Activated CD4-positive, CD25-positive, alpha-beta regulatory T cell treated with anti-CD3 and anti-CD28 coated beads, Interleukin-2, amount 50 U/mL, for 72 hours (primary cell): ENCODE measurements at regions not wholly inside any gene's neighbourhood (a gene's known extent, or its start where the extent isn't known, plus 50 kb on each side); places are given as distances from the start of the nearest gene placed in this dataset.
"Not testable (repeated sequence)": the region's sequence is repeated elsewhere in the genome, so short reads cannot be mapped to it uniquely, and the experiment has no call there.

ENCODE experiments used
- DNase-seq: peaks from one replicate; pipeline ENCODE4 v3.0.0; 2021

DNA sequence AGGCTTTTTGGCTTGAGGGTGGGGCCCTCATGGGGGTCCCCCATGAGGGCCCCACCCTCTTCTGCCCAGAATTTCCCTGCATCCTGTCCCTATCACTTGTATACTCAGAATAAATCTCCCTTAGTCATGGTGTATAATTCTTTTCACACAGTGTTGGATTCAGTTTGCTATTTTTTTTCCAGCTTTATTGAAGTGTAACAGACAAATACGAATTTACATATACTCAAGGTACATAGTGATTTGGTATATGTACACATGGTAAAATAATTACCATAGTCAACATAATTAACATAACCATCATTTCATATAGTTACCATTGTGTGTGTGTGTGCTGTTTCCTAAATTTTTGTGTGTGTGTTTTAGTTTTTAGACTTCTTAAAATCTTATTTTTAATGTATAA, 289.4 kb downstream of the CNTNAP3B start:
- DNase-seq = not testable (repeated sequence)

DNA sequence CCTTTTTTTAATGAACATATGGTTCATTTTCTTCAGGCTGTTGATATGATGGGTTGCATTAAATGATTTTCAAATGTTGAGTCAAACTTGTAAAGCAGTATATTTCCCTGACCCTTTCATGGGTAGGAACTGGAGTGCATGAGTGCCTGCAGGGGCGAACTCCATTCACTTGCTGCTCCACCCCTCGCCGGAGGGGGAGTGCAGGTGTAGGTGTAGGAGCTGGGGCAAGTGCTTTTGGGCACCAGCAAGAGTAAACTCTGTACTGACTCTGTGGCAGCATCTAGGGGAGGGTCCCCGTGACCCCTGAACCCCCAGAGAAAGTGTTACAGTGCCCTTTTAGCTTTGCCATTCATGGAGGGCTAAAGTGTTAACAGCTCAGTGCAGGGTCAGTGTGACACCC, 290.3 kb downstream of the CNTNAP3B start:
- DNase-seq = not testable (repeated sequence)

DNA sequence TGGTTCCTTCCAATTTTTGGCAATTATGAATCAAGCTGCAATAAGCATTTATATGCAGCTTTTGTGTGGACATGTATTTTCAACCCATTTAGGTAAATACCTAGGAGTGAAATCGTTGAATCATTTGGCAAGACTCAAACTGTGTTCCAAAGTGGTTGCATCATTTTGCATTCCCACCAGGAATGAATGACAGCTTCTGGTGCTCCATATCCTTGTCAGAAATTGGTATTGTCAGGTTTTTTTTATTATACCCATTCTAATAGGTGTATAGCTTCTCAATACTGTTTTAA, 290.7 kb downstream of the CNTNAP3B start:
- not testable (repeated sequence) for DNase-seq

DNA sequence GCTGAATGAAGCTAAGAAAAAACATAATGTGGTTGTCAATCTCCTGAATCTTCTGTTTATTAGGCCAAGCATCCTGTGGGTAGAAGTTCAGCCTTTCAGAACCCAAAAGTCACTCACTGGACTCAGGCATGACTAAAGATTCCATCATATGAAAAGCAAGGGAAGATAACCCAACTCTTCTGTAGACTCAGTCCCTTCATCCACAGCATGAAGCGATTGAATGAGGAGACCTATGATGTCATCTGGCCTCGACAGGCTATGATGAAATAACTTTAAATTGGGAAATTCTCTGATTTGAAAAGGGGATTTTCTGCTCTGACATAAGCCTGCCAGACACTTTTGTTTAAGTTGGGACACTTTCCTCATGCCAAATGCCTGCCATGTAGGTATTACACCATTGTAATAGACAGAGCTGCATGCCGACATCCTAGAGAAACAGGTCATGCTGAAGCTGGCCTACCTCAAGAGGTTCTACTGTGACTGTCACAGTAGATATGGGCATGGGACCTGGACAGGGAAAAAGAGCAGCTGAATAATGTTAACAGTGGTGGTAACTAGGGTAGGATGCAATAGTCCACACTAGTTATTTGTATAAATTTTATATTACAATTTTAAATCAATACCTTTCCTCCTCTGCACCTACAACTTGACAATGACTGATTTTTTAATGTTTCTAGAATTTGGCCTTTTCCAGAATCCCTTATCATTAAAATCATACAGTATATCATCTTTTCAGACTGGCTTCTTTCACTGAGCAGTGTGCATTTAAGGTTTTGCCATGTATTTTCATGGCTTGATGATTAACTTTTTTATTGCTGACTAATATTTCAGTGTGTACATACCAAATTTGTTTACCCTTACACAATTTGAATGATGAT, 291.3 kb downstream of the CNTNAP3B start:
- DNase-seq = not testable (repeated sequence)

GRCh38 chr9:41833108-41833507, 296.1 kb downstream of the CNTNAP3B start:
- not testable (repeated sequence) for DNase-seq

DNA sequence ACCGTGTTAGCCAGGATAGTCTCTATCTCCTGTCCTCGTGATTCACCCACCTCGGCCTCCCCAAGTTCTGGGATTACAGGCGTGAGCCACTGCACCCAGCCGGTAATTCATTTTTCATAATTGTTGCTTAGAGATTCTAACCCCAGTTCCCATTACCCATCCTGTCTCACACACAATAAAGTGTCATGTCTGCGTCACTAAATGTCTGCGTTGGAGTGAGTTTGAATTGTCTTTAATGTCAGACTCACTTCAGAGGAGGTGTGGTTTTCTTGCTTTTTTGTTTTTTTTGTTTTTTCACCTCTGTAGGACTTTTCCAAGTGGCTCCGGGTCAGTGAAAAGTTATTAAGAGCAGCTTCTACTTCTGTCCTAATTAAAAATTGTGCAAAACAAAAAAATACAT, 304.5 kb downstream of the CNTNAP3B start:
- DNase-seq = not testable (repeated sequence)

GRCh38 chr9:41802706-41803105, 326.5 kb downstream of the CNTNAP3B start:
- not testable (repeated sequence) for DNase-seq

GRCh38 chr9:41798684-41799083, 330.5 kb downstream of the CNTNAP3B start:
- DNase-seq = not testable (repeated sequence)

- not testable (repeated sequence) for DNase-seq
Measured at GRCh38 chr9:41790719-41791363, 338.4 kb downstream of the CNTNAP3B start.

DNA sequence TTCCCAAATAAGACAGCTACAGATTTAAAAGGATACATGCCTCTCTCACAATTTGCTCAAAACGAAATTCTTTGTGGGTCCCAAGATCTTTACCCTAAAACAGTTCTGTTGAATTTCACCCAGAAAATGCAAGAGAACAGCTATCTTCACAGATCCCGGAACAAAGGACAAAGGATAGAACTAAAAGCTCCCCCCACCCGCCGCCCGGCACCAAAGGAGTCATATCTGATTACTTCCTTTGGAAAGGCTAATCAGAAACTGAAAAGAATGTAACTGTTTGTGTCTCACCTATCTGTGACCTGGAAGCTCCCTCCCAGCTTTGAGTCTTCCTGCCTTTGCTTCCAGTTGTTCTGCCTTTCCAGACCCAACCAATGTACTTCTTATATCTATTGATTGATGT, 339.2 kb downstream of the CNTNAP3B start:
- not testable (repeated sequence) for DNase-seq

DNA sequence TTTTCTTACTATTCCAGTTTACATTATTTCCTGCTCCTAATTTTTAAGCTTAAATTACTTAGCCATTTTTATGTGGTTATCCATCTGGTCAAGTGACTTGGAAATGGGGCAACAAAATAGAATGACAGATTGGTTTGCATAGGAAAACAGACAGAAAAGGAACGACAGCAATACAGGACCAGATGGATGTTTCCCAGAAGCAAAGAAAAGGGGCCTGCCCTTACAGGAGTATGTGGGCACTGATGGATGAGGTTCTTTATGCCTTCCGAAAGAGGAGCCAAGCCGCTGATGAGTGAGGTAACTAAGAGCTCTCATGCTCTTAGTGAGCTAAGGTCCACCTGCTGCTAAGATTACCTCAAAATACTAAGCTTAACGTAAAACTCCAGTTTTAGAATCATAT, 339.8 kb downstream of the CNTNAP3B start:
- DNase-seq = not testable (repeated sequence)

- not testable (repeated sequence) for DNase-seq
Measured at GRCh38 chr9:41787951-41788350, 341.3 kb downstream of the CNTNAP3B start.

- not testable (repeated sequence) for DNase-seq
Measured at GRCh38 chr9:41787270-41787669, 342.0 kb downstream of the CNTNAP3B start.

DNA sequence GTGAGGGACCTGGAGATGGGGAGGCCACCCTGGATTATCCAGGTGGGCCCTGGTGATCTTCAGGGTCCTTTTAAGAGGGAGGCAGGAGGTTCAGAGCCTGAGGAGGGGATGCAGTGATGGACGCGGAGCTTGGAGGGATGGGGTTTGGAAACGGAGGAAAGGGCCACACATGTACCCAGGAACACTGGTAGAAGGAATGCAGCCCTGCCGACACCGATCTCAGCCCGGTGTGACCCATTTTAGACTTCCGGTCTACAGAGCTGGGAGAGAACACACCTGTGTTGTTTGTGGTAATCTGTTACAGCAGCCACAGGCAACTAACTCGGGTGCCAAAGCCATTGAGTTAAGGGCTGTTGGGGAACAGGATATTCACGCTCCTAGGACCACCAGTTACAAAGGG, 345.2 kb downstream of the CNTNAP3B start:
- not testable (repeated sequence) for DNase-seq

- DNase-seq = not testable (repeated sequence)
Measured at GRCh38 chr9:41783070-41783810, 346.0 kb downstream of the CNTNAP3B start.

- DNase-seq = not testable (repeated sequence)
Measured at GRCh38 chr9:41781899-41782298, 347.3 kb downstream of the CNTNAP3B start.

- not testable (repeated sequence) for DNase-seq
Measured at GRCh38 chr9:41779897-41780406, 349.3 kb downstream of the CNTNAP3B start.

- DNase-seq = not testable (repeated sequence)
Measured at GRCh38 chr9:41779192-41779591, 350.0 kb downstream of the CNTNAP3B start.

DNA sequence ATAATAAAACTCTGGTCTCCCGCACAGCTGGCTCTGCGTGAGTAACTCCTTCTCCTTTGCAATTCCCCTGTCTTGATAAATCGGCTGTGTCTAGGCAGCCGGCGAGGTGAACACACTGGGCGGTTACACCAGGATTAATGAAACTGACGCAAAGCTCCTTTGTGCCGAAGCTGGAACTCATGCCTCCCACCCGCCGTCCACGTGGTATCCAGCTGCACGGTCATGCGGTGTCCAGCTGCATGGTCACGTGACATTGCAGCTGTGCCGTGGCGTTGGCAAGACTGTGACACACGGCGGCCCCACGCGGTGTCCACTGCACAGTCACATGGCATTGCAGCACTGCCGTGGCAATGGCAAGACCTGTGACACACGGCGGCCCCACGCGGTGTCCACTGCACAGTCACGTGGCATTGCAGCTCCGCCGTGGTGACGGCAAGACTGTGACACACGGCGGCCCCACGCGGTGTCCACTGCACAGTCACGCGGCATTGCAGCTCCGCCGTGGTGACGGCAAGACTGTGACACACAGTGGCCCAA, 350.6 kb downstream of the CNTNAP3B start:
- DNase-seq = not testable (repeated sequence)

DNA sequence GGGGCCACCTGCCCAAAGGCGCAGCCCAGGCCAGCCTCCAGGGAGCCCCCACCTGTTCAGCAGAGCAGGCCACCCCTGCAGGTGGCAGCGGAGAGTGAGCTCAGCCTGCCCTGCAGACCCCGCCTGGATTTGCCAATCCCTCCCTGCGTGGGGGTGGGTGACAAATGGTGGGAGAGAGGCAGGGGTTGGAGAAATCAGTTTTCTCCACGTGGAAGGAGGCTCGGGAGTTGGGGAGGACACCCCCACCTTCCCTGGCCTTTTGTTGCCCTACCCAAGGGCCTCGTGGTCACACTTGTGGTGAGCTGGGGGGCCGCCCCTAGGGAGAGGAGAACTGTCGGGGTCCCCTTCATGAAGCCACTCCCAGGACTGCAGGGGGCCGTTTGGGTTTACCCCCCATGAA, 351.7 kb downstream of the CNTNAP3B start:
- not testable (repeated sequence) for DNase-seq

DNA sequence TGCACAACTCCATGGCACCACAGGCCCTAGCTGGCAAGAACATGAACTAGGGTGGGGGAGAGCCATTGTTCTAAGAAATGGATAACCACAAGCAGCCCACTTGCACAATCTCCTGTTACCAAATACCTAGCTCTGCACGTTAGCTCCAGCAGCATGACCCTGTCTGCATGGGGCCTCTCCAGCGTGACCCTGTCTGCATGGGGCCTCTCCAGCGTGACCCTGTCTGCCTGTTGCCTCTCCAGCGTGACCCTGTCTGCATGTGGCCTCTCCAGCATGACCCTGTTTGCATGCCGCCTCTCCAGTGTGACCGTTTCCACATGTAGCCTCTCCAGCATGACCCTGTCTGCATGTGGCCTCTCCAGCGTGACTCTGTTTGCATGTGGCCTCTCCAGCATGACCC, 356.7 kb downstream of the CNTNAP3B start:
- not testable (repeated sequence) for DNase-seq

DNA sequence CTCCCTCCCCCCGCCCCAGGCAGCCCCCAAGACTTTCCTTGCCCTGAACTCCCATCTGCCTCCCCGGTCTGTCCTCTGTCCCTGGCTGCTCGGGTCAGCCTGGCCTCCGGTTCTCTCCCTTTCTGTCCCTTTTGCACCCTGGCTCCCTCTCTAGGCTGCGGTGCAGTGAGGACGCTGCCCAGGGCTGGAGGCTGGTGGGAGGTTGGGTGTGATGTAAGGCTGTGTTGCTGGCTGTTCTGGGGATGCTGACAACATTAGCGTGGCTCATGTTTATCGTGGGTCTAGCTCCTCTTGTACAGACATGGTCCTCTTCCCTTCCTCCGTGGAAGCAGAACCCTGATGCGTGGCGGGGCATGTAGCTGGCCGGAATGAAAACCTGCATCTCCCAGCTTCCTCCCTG, 357.5 kb downstream of the CNTNAP3B start:
- not testable (repeated sequence) for DNase-seq

- DNase-seq = not testable (repeated sequence)
Measured at GRCh38 chr9:41754822-41755221, 374.4 kb downstream of the CNTNAP3B start.
